Activated CD4-positive, alpha-beta T cell treated with anti-CD3 and anti-CD28 coated beads, Interleukin-2, amount 10 ng/mL, durations not matched to agents 7 days and 5 days (primary cell): ENCODE measurements at regions not wholly inside any gene's neighbourhood (a gene's known extent, or its start where the extent isn't known, plus 50 kb on each side); places are given as distances from the start of the nearest gene placed in this dataset.
"Not testable (repeated sequence)": the region's sequence is repeated elsewhere in the genome, so short reads cannot be mapped to it uniquely, and the experiment has no call there.

Experiments
- CTCF ChIA-PET: fragments of 350-600 bp; sonication (Branson Sonifier 250); formaldehyde crosslinking; loops from one replicate; lab custom pipeline; 2021; ENCODE audit warnings: antibody characterized with exemption; lab: Charles Lee
- POLR2A ChIA-PET: fragments of 350-600 bp; sonication (Branson Sonifier 250); formaldehyde crosslinking; loops from one replicate; lab custom pipeline; 2021; ENCODE audit warnings: antibody characterized with exemption; lab: Charles Lee
- DNase-seq: peaks from one replicate; pipeline ENCODE4 v3.0.0-alpha.2; 2020
- H3K27ac Mint-ChIP-seq: one replicate; pipeline ENCODE4 v1.8.0; 2021; ENCODE audit warnings: mild to moderate bottlenecking, moderate library complexity, mixed read lengths
- H3K27me3 Mint-ChIP-seq: one replicate; pipeline ENCODE4 v1.8.0; 2021; ENCODE audit warnings: mixed read lengths
- H3K36me3 Mint-ChIP-seq: one replicate; pipeline ENCODE4 v1.8.0; 2021; ENCODE audit warnings: low read depth, mixed read lengths
- H3K4me1 Mint-ChIP-seq: one replicate; pipeline ENCODE4 v1.8.0; 2021; ENCODE audit warnings: mixed read lengths
- H3K4me3 Mint-ChIP-seq: one replicate; pipeline ENCODE4 v1.8.0; 2021; ENCODE audit warnings: mild to moderate bottlenecking, moderate library complexity, mixed read lengths
- H3K9me3 Mint-ChIP-seq: one replicate; pipeline ENCODE4 v1.8.0; 2021; ENCODE audit warnings: mixed read lengths

DNA sequence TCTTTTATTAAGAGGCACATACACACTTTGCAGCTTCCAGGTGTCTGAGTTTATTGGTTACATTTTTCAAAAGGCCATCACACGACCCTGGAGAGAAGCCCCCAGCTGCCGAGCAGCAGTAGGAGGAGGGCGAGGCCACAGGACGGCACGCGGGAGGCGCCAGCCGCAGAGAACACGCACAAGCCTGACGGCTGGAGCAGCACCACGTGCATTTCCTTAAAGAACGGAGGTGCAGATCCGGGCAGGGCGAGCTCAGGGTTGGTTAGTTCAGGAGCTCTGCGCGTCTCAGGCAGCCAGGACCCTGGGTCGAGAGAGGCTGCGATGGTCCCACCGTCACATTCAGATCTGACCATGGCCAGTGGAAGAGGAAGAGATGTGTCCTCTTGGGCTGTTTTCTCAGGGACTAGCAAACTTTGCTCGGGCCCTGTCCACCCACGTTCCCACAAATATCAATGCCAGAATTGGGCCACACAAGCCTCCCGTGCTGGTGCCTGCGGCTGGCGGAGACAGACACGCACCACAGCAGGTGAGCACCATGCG lies 121.4 kb upstream of the AFDN start:
- H3K9me3 Mint-ChIP-seq: no peaks in the 10 kb centered on the region
- ChIA-PET CTCF (no interaction called here), POLR2A (no interaction called here)
- DNase-seq: no peak
- H3K4me1 Mint-ChIP-seq: peaks cover 43% of the 10 kb centered on the region
- H3K27me3 Mint-ChIP-seq: peaks cover 83% of the 10 kb centered on the region
- no peak overlapping the region for H3K4me3 Mint-ChIP-seq
- H3K27ac Mint-ChIP-seq: no peak overlapping the region
- H3K36me3 Mint-ChIP-seq: peaks cover 2% of the 10 kb centered on the region

GRCh38 chr6:167706313-167707109 lies 120.2 kb upstream of the AFDN start:
- ChIA-PET POLR2A (no interaction called here), CTCF (no interaction called here)
- DNase-seq: peak; percentile 82
- Mint-ChIP-seq H3K4me3 (peak overlapping the region; percentile 36), H3K27ac (no peak overlapping the region), H3K27me3 (peaks cover 83% of the 10 kb centered on the region), H3K9me3 (no peaks in the 10 kb centered on the region), H3K36me3 (peaks cover 2% of the 10 kb centered on the region), H3K4me1 (peaks cover 37% of the 10 kb centered on the region)

DNA sequence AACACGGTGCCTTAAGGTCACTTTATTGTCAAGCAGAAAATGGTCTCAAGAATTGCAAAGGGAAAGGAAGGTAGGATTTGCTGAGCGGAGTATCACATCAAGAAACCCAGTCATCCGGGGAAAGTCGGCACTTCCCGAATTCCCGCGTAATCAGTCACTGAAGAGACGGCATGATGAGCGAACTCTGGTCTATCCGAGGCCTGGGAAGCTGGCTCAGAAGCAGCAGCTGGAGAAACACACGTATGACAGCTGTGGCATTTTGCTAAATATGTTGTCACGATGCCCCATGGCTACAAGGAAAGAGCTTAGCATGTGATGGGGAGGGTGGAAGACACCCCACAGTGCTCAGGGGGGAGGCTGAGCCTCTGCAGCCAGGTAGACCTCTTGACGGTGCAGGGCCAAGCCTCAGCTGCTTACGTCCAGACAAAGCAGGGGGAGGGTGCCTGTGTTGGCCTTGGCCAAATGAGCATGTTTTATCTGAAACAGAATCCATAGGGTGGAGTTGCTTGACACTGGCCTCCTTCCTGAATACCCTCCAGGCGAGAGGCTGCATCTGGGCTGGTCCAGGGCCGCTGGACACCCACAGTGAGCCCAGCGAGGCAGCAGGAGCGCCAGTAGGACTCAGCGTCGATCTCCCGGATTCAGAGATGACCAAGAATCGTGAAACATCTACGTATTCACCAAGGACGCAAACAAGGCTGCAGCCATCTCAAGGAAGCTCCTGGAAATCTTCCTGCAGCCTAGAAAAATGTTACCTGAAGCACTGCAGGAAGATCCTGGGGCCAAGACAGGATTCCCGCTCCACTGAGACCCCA lies 118.8 kb upstream of the AFDN start:
- Mint-ChIP-seq H3K9me3 (no peaks in the 10 kb centered on the region), H3K4me3 (no peak overlapping the region)

GRCh38 chr6:167708501-167709094 lies 118.1 kb upstream of the AFDN start:
- POLR2A ChIA-PET: no interaction called here
- Mint-ChIP-seq H3K27me3 (peaks cover 83% of the 10 kb centered on the region), H3K4me3 (no peak overlapping the region), H3K9me3 (no peaks in the 10 kb centered on the region), H3K36me3 (peaks cover 2% of the 10 kb centered on the region), H3K4me1 (peaks cover 37% of the 10 kb centered on the region), H3K27ac (no peak overlapping the region)
- no peak for DNase-seq
- CTCF ChIA-PET: interaction anchor here (1.3 kb wide), 1 partner anchor 10 kb away, joined by 3 read pairs; no protein-coding TSS in a partner anchor

More for the DNA sequence above, 118.8 kb upstream of the AFDN start:
- no peak overlapping the region for H3K27ac Mint-ChIP-seq
- POLR2A ChIA-PET: no interaction called here
- CTCF ChIA-PET: interaction anchor here (1.3 kb wide), 1 partner anchor 9 kb away, joined by 3 read pairs; no protein-coding TSS in a partner anchor
- H3K36me3 Mint-ChIP-seq: peaks cover 2% of the 10 kb centered on the region
- H3K27me3 Mint-ChIP-seq: peaks cover 83% of the 10 kb centered on the region
- no peak for DNase-seq
- H3K4me1 Mint-ChIP-seq: peaks cover 37% of the 10 kb centered on the region

- Mint-ChIP-seq H3K4me1 (peaks cover 37% of the 10 kb centered on the region), H3K36me3 (peaks cover 2% of the 10 kb centered on the region), H3K4me3 (no peak overlapping the region), H3K9me3 (no peaks in the 10 kb centered on the region), H3K27me3 (peaks cover 87% of the 10 kb centered on the region), H3K27ac (no peak overlapping the region)
- no peak for DNase-seq
- ChIA-PET POLR2A (no interaction called here), CTCF (no interaction called here)
Observed at GRCh38 chr6:167709196-167709595, 117.5 kb upstream of the AFDN start.

DNA sequence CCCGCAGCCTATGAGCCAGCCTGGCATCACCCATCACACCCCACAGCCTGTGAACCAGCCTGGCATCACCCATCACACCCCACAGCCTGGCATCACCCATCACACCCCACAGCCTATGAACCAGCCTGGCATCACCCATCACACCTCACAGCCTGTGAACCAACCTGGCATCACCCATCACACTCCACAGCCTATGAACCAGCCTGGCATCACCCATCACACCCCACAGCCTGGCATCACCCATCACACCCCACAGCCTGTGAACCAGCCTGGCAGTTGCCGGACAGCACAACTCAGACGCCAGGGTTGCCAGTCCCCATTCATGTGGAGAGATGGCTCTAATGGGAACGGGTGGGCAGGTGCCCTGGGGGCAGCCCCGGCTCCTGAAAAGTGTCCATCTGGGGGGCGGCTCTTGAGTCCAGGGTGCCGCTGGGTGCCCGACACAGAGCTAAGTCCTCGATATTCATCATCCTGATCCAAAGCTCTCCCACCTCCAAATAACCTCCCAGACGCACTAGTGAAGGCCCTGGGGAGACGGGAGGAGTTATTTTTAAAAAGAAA lies 116.9 kb upstream of the AFDN start:
- H3K36me3 Mint-ChIP-seq, H3K9me3 Mint-ChIP-seq, CTCF ChIA-PET, H3K4me3 Mint-ChIP-seq, POLR2A ChIA-PET, H3K27ac Mint-ChIP-seq, DNase-seq: not testable (repeated sequence)
- H3K27me3 Mint-ChIP-seq: peaks cover 87% of the 10 kb centered on the region
- peaks cover 32% of the 10 kb centered on the region for H3K4me1 Mint-ChIP-seq

DNA sequence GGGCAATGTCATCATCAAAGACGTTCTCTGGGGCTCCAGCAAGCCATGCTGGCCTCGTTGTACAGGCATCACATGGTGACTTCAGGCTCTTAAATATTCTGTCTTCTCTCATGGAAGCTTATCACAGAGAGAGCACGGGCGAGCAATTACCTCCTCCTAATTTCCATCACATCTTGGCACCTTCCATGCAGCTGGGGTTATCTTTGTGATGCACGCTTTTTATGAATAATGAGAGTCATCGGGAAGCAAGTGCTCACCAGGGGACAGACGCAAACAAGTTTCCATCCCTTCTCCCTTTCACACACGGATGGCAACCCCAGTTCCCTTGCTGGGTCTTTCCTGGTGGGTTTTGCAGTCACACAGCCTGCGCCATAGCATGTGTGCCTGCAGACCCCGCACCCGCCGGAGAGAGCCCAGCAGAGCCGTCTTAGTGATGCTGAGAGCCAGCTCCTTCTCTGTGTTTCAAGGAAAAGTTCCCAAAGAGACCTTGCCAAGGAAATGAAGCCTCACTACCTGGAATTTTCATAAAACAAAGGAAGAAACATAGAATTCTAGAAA lies 116.3 kb upstream of the AFDN start:
- H3K27me3 Mint-ChIP-seq: peaks cover 86% of the 10 kb centered on the region
- DNase-seq: no peak
- H3K9me3 Mint-ChIP-seq: no peaks in the 10 kb centered on the region
- H3K4me3 Mint-ChIP-seq: no peak overlapping the region
- no peak overlapping the region for H3K27ac Mint-ChIP-seq
- H3K36me3 Mint-ChIP-seq: no peaks in the 10 kb centered on the region
- CTCF ChIA-PET: interaction anchor here (0.6 kb wide), 1 partner anchor 15 kb away, joined by 3 read pairs; no protein-coding TSS in a partner anchor
- H3K4me1 Mint-ChIP-seq: peaks cover 26% of the 10 kb centered on the region
- POLR2A ChIA-PET: no interaction called here

GRCh38 chr6:167711211-167711610 lies 115.5 kb upstream of the AFDN start:
- no peaks in the 10 kb centered on the region for H3K9me3 Mint-ChIP-seq
- ChIA-PET CTCF (interaction anchor here (0.6 kb wide), 1 partner anchor 16 kb away, joined by 3 read pairs; no protein-coding TSS in a partner anchor), POLR2A (no interaction called here)
- H3K4me1 Mint-ChIP-seq: peaks cover 20% of the 10 kb centered on the region
- H3K27me3 Mint-ChIP-seq: peaks cover 89% of the 10 kb centered on the region
- H3K4me3 Mint-ChIP-seq: no peak overlapping the region
- no peaks in the 10 kb centered on the region for H3K36me3 Mint-ChIP-seq
- H3K27ac Mint-ChIP-seq: no peak overlapping the region
- no peak for DNase-seq

DNA sequence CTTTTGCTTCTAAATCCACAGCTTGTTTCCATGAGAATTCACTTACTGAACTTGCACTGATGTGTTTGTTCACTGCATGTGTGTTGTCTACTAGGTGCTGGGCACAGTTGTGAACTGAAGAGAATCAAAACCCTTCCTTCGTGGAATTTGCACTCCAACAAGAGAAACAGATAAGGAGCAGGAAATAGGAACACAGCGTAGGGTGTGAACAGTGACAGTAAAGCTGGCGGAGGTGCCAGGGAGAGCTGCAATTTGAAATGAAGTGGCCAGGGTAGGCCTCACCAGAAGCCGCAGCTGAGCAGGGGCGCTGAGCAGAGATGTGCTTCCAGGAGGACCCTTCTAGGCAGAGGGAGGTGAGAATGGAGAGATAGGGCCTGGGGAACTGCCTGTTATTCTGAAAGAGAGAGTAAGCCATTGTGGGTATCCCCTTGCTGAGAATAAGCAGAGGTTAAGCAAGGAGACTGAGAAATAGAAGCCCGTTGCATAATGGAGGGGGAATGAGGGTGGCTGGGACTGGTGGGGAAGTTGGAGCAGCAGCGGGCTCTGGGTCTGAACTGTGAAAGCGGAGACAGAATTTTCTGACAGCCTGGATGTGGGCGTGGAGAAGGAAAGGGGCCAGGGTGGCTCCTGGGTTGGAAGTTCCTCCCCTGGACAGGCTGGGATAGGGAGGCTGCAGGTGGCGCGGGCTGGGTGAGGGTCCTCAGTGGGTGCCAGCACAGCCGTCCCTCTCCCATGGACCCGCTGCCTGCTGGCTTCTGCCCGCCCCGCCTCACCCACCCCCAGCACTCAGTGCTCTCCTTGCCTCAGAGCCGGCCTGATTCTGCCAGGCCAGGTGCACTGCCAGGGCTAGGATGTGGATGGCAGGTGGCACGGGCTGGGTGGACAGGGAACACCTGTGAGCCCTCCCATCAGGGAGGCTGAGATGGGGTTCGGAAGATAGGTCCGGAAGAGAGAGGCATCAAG lies 114.7 kb upstream of the AFDN start:
- CTCF ChIA-PET: no interaction called here
- Mint-ChIP-seq H3K4me3 (no peak overlapping the region), H3K9me3 (no peaks in the 10 kb centered on the region), H3K27me3 (peaks cover 89% of the 10 kb centered on the region), H3K27ac (no peak overlapping the region), H3K4me1 (peaks cover 12% of the 10 kb centered on the region), H3K36me3 (no peaks in the 10 kb centered on the region)
- POLR2A ChIA-PET: no interaction called here
- no peak for DNase-seq

DNA sequence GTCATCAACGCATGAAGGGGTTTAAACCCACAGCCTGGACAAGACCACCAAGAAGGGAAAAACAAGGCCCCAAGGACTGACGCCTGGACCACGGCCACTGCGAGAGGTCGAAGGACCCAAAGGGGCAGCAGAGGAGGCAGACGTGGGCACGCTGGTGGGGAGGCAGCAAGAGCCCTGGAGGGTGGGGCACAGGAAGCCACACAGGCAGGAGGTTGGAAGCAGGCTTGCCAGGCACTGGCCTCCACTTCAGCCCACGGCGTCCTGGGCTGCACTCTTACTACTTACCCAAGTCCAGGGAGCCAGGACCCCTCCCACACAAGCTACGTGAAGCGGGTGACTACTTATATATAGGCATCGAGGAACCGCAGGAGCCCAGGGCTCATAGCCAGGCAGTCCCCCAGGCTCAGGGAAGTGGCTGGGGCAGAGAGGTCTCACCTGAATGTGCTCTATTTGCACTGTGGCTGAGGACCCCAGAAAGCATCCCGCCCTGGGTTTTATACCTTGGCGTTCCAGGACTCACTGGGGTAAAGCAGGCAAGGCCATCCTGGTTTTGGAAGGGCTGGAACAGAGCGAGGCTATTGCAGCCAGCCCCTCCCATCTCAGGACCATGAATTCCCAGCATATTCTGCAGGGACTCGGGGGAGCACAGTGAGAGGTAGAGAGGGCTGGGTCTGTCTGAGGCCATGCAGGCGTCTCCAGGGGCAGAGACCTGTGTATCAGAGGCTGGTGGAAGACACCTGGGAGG lies 113.8 kb upstream of the AFDN start:
- H3K9me3 Mint-ChIP-seq: no peaks in the 10 kb centered on the region
- no peak overlapping the region for H3K4me3 Mint-ChIP-seq
- POLR2A ChIA-PET: no interaction called here
- H3K27ac Mint-ChIP-seq: no peak overlapping the region
- no peaks in the 10 kb centered on the region for H3K36me3 Mint-ChIP-seq
- peaks cover 9% of the 10 kb centered on the region for H3K4me1 Mint-ChIP-seq
- no peak for DNase-seq
- CTCF ChIA-PET: no interaction called here
- peaks cover 87% of the 10 kb centered on the region for H3K27me3 Mint-ChIP-seq

GRCh38 chr6:167714152-167714551 lies 112.6 kb upstream of the AFDN start:
- DNase-seq: no peak
- Mint-ChIP-seq H3K9me3 (no peaks in the 10 kb centered on the region), H3K27me3 (peaks cover 82% of the 10 kb centered on the region), H3K27ac (no peak overlapping the region), H3K4me1 (peaks cover 5% of the 10 kb centered on the region), H3K36me3 (no peaks in the 10 kb centered on the region), H3K4me3 (no peak overlapping the region)
- ChIA-PET POLR2A (no interaction called here), CTCF (interaction anchor here (1.2 kb wide), 1 partner anchor 15 kb away, joined by 3 read pairs; no protein-coding TSS in a partner anchor)
